ES-I3 (cell line): ENCODE measurements at regions not wholly inside any gene's neighbourhood (a gene's known extent, or its start where the extent isn't known, plus 50 kb on each side); places are given as distances from the start of the nearest gene placed in this dataset.
"Not testable (repeated sequence)": the region's sequence is repeated elsewhere in the genome, so short reads cannot be mapped to it uniquely, and the experiment has no call there.

Experiments used
- H3K36me3 ChIP-seq: 2 replicates; pipeline ENCODE4 v1.6.1; 2013; ENCODE audit warnings: mild to moderate bottlenecking, low read length, control low read depth, moderate library complexity; ENCODE audit not compliant: insufficient read depth
- H3K4me1 ChIP-seq: 2 replicates; pipeline ENCODE4 v1.6.1; 2013; ENCODE audit warnings: mild to moderate bottlenecking, control low read depth, low read length; ENCODE audit not compliant: insufficient read depth
- H3K9ac ChIP-seq: 2 replicates; pipeline ENCODE4 v1.6.1; 2013; ENCODE audit warnings: low read depth, mild to moderate bottlenecking, low read length, moderate library complexity
- H3K9me3 ChIP-seq: 2 replicates; pipeline ENCODE4 v1.6.1; 2013; ENCODE audit warnings: mild to moderate bottlenecking, low read length, moderate library complexity; ENCODE audit not compliant: control insufficient read depth, insufficient read depth

DNA sequence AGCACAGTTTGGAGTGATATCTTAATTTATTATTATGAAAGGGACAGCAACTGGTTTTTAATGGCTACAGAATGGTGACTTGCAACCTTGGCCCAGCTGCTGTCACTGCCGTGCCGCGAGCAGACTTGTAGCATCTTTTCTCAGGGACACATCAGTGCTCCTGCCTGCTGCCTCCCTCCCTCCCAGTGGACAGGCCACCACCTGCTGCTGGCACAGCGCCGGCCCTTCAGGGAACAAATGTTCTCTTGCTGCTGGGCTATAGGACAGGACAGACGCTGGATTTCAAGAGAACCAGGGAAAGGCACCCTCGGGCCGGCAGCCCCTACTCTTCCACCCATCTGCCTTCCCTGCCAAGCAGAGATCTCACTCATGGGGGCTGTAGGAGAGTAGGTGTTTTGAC lies 413.8 kb upstream of the NFIA start:
- Histone ChIP-seq H3K36me3 (no peaks in the 10 kb centered on the region), H3K4me1 (no peaks in the 10 kb centered on the region), H3K9me3 (no peaks in the 10 kb centered on the region), H3K9ac (no peak overlapping the region)

DNA sequence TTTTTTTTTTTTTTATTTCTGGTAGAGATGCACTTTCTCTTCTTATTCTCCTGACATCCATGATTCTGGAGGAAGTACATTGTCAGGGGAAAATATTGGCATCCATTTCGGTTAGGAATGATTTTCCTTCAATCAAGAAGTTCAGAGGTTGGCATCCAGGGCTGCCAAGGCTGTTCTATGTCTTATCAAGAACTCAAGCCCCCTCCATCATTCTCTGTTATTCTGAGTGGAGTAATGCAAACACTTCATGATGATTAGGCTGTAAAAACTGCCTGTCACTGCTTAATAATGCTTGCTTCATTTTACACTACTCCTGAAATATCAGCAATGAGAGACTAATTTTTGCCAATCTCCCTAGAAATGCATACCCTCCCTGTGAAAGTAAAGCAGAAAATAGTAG lies 417.1 kb upstream of the NFIA start:
- H3K9me3 ChIP-seq = no peaks in the 10 kb centered on the region
- H3K4me1 ChIP-seq = no peaks in the 10 kb centered on the region
- H3K9ac ChIP-seq = no peak overlapping the region
- H3K36me3 ChIP-seq = no peaks in the 10 kb centered on the region

DNA sequence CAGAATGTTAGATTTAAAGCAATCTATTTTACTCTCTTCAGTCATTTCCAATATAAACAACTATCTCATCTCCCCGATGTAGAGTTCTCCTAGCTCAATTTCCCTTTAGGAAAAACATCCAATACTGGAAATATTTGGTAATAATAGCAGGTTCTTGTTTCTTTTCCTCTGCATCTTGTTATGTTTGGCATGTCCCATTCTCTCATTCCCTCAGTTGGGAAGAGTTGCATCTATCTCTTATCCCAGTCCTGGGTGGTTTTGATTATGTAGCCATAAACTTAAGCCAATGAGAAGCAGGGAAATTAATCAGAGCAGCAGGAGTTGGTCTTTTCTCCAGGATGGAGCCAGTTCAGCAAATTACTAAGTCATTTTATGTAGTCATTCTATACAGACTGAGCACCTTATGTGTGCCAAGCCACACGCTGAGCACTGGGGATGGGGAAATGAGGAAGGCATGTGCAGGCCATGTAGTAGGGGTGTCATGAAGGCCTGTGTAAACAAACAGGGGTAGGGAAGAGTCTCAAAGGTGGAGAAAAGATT lies 418.2 kb upstream of the NFIA start:
- Histone ChIP-seq H3K9me3 (no peaks in the 10 kb centered on the region), H3K4me1 (no peaks in the 10 kb centered on the region), H3K9ac (no peak overlapping the region), H3K36me3 (no peaks in the 10 kb centered on the region)

DNA sequence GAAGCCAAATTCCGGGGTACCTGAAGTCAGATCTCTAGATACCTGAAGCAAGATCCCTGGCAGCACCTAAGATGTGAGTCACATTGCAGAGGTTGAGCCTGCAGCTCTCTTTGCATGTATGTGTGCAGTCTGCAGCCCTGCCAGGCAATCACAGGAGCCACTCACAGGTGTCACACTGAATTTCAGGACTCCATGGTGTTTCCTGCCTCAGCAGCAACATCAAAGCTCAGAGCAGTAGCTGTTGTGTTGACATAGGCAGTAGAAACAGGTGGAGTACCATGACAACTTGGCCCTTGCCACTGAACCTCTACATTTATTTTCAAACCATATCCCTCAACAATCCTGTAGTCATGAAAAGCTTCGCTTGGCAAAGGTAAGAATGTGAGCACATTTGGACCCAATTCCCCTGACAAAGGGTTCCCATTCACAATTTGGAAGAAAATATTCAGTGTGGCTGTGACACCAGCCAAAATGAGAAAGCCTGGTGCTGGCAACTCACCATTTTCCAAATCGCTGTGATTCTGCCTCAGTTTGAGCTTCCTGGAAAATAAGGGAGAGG lies 419.8 kb upstream of the NFIA start:
- no peaks in the 10 kb centered on the region for H3K36me3 ChIP-seq
- H3K9ac ChIP-seq = no peak overlapping the region
- H3K9me3 ChIP-seq = no peaks in the 10 kb centered on the region
- no peaks in the 10 kb centered on the region for H3K4me1 ChIP-seq

DNA sequence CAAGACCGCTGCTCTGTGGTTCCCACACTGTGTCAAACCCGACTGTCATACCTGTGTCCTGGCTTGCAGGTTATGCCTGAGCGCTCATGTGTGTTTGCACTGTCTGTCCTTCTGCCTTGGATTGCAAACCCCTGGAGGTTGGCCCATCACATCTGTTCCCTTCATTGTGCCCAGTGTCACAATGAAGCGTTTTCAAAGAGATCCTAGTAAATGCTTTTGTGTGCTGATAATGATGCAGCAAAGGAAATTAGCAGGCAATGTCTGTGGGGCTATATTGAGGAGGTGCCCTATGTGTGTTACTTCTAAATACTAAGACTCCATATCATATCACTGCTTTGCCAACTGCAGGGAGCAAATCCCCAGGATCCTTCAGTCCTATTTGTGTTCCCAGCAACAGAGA lies 424.4 kb upstream of the NFIA start:
- no peaks in the 10 kb centered on the region for H3K9me3 ChIP-seq
- no peaks in the 10 kb centered on the region for H3K36me3 ChIP-seq
- H3K4me1 ChIP-seq = no peaks in the 10 kb centered on the region
- no peak overlapping the region for H3K9ac ChIP-seq

DNA sequence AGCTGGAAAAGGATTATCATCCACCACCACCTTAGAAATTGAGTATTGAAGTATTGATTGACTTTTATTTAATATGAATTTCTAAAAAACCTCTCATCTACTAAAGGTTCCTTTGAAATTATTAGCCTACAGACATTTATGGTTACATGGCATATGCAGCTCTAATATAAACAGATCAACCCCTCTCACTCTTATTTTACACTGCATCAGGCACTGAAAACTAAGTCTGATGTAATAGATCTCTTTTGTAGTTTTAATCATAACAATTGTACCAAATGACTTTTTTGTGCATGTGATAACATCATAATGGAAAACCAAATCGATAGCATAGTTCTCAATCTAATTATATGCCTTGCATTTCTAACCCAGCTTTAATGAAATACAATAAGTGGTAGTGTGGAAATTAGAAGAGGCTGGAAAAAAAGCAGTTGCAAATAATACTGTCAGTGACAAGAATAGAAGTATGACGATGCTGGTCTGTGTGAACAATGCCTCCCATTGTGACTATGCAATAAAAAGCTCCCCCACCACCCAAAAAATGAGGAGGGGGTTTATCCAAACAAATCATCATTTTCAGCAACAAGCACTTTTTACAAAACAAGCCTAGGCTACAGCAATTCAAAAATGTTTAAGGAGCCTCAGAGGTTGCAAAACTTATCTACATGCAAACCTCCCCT lies 426.5 kb upstream of the NFIA start:
- Histone ChIP-seq H3K9ac (no peak overlapping the region), H3K4me1 (no peaks in the 10 kb centered on the region), H3K36me3 (no peaks in the 10 kb centered on the region), H3K9me3 (no peaks in the 10 kb centered on the region)

DNA sequence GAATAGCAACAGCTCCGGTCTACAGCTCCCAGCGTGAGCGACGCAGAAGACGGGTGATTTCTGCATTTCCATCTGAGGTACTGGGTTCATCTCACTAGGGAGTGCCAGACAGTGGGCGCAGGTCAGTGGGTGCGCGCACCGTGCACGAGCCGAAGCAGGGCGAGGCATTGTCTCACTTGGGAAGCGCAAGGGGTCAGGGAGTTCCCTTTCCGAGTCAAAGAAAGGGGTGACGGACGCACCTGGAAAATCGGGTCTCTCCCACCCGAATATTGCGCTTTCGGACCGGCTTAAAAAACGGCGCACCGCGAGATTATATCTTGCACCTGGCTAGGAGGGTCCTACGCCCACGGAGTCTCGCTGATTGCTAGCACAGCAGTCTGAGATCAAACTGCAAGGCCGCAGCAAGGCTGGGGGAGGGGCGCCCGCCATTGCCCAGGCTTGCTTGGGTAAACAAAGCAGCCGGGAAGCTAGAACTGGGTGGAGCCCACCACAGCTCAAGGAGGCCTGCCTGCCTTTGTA lies 442.3 kb upstream of the NFIA start:
- not testable (repeated sequence) for H3K4me1 ChIP-seq, H3K9me3 ChIP-seq, H3K36me3 ChIP-seq
- H3K9ac ChIP-seq = peak overlapping the region; percentile 33; the same call in 1 of the 2 replicates

DNA sequence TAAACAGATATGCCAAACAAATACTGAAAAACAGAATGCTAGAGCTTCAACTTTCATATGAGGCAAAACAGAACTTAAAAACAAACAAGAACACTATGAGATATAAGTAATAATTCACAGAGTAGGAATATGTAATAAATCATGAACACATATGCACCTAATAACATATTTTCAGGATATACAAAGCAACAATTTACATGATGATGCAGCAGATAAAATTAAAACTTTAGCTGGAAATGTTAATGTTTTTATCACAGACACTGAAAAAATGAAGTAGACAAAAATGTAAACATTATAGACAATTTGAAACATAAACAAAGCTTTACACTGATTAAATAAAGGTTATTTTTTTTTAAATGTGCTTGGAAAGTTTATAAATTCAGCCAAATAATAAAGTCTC lies 443.1 kb upstream of the NFIA start:
- H3K36me3 ChIP-seq = no peaks in the 10 kb centered on the region
- H3K4me1 ChIP-seq = no peaks in the 10 kb centered on the region
- no peak overlapping the region for H3K9ac ChIP-seq
- H3K9me3 ChIP-seq = no peaks in the 10 kb centered on the region

DNA sequence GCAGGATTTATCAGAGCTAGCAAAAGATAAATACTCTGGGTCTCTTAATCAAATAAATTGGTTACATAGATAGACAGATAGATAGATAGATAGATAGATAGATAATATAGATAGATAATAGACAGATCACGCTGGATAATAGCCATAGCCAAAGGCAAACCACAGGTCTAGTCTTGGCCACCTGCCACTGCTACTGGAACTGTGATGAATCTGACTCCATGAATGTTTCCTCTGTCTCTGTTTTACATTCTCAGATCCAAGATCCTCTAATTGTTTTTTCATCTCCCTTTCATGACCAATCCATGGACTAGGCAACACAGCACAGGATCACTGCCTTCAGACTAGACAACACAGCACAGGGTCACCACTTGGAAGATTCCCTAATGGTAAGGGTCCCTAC lies 444.7 kb upstream of the NFIA start:
- Histone ChIP-seq H3K9me3 (no peaks in the 10 kb centered on the region), H3K9ac (no peak overlapping the region), H3K36me3 (no peaks in the 10 kb centered on the region), H3K4me1 (no peaks in the 10 kb centered on the region)

DNA sequence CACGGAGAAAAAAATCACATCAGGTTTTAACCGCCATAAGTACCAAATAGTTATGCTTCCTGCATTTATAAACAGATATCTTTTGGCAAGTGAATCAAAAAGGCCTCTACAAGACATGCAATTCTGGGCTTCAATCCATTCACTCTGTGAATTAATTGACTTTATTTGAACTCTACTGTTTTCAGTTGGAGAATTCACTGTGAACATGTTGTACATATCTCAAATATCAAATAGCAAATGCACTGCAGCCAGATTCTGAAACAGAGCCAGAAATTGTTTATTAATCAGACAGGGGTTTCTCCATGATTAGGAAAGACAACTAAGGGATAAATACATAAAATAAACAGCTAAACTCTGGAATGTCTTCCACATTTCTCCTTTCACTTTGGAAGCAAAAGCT lies 445.4 kb upstream of the NFIA start:
- no peaks in the 10 kb centered on the region for H3K4me1 ChIP-seq
- no peak overlapping the region for H3K9ac ChIP-seq
- no peaks in the 10 kb centered on the region for H3K9me3 ChIP-seq
- H3K36me3 ChIP-seq = no peaks in the 10 kb centered on the region

DNA sequence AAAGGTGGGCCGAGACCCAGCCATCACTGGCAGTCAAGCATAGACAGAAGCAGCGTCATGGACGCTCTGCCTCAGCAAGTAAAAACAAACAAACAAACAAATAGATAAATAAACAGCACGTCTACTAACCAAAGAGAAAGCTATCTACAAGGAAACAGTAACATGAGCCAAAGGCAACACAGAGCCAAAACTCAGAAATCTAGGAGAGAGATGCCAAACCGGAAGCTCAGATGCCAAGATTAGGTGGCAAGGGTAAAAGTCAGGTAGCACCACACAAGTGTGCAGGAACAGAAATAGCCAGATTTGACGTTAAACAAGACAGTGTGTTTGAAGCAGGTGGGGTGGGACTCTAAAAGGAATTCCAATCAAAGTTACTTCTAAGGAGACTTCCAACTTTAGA lies 448.3 kb upstream of the NFIA start:
- H3K36me3 ChIP-seq = no peaks in the 10 kb centered on the region
- no peaks in the 10 kb centered on the region for H3K4me1 ChIP-seq
- no peak overlapping the region for H3K9ac ChIP-seq

DNA sequence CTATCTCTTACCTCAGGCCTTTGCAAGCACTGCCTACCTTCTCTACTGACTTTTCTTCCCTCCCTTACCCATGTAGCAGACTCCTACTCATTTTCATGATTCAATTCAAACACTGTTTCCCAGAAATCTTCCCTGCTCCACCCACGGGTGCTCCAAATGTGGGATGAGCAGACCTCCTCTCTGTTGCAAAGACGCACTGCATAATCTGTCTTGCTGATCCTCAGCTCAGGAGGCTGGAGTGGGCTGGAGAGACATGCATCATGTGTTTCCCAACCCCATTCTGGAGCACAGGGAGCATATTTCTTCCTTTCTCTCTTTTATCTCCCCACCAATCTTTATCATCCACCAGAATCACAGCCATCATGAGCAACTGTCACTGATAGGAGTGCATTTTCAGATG lies 459.9 kb upstream of the NFIA start:
- H3K36me3 ChIP-seq = no peaks in the 10 kb centered on the region
- no peaks in the 10 kb centered on the region for H3K9me3 ChIP-seq
- no peak overlapping the region for H3K9ac ChIP-seq
- H3K4me1 ChIP-seq = no peaks in the 10 kb centered on the region

More for the DNA sequence above, 448.3 kb upstream of the NFIA start:
- no peaks in the 10 kb centered on the region for H3K9me3 ChIP-seq

DNA sequence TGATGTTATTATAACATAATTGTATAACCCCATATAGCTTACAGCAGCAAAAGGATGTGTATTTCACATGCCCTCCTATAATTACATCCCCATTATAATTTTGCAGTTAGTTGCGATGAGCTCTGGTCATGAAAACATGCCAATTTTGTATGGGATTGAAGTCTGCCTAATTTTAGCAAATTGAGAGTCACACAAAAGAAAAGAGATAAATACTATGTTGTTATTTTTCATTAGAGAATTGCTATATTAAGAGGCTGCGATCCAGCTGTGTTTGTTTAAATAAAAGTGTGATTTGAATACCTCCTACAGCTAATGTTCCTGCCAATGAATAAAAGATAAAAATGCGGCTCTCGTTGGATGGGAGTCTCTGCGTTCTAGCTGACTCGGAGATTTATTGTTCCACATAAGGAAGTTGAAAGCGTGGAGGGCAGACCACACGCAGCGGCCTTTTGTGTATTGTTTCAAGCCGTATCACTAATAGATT lies 461.0 kb upstream of the NFIA start:
- Histone ChIP-seq H3K36me3 (no peaks in the 10 kb centered on the region), H3K9me3 (no peaks in the 10 kb centered on the region), H3K9ac (no peak overlapping the region), H3K4me1 (no peaks in the 10 kb centered on the region)

DNA sequence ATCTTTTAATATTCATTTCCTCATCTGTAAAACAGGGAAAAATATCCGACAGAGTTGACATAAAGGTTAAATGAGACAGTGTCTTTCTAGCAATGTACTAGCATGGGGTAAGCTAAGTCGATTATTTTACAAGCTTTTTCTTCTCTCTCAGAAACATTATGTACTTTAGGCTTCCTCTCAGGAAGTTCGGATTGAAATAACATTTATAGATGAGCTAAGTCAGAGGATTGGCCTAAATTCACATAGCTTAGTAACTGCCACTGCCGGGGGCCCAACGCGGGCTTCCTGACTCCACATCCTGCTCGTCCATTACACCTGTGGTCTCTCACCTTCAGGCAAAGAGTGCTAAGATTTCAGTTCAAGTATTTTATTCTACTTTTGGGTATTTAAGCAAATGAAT lies 462.3 kb upstream of the NFIA start:
- Histone ChIP-seq H3K36me3 (no peaks in the 10 kb centered on the region), H3K9me3 (no peaks in the 10 kb centered on the region), H3K9ac (no peak overlapping the region), H3K4me1 (no peaks in the 10 kb centered on the region)

DNA sequence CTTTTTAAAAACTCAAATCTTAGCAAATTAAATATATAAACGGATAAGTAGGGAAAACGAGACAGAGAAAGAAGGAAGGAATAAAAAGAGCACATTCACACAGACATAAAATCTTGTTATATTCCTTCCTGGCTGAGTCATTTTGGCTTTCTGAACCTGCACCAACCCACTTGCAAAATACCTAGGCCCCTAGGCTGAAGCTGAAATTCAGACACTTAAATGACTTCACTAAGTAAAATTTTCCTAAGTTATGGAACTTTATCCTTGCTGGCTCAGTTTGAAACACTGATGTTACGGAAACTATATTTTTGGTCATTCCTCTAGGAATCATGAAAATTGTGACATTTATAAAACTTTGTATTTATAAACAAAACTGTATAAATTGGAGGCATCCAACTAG lies 462.8 kb upstream of the NFIA start:
- H3K36me3 ChIP-seq = no peaks in the 10 kb centered on the region
- H3K9me3 ChIP-seq = no peaks in the 10 kb centered on the region
- H3K9ac ChIP-seq = no peak overlapping the region
- no peaks in the 10 kb centered on the region for H3K4me1 ChIP-seq
